HCT116 (cell line): ENCODE measurements at regions not wholly inside any gene's neighbourhood (a gene's known extent, or its start where the extent isn't known, plus 50 kb on each side); places are given as distances from the start of the nearest gene placed in this dataset.

ENCODE experiments used
- ATAC-seq: fragments of 200-7000 bp; cut with Tn5 transposase; 2 replicates; pipeline ENCODE4 v1.9.1; 2020; ENCODE audit warnings: mild to moderate bottlenecking, moderate library complexity
- BruUV-seq: library from RNA; stranded (reverse); fragments of 400-500 nt; replicated peaks from 2 replicates; lab custom pipeline; 2021; lab: Mats Ljungman, UMichigan
- CTCF ChIA-PET: fragments of 300-600 bp; sonication (Branson Sonifier 250); formaldehyde crosslinking; loops from one replicate; lab custom pipeline; 2021; ENCODE audit warnings: antibody characterized with exemption; lab: Charles Lee
- POLR2A ChIA-PET: fragments of 300-600, 350-600 bp; sonication (Branson Sonifier 250); formaldehyde crosslinking; loops from one replicate; lab custom pipeline; 2021; ENCODE audit warnings: antibody characterized with exemption; lab: Charles Lee
- RAD21 ChIA-PET, 2 experiments: fragments of 300-600 bp; sonication (Branson Sonifier 250); formaldehyde crosslinking; loops; one replicate each; lab custom pipeline; 2023; ENCODE audit warnings: low total read pairs in 2 of 2; ENCODE audit not compliant: uncharacterized antibody in 2 of 2, unreplicated experiment in 2 of 2, low non-redundant PET in 1 of 2; lab: Charles Lee
- DNase-seq: peaks from one replicate; pipeline ENCODE4 v3.0.0-alpha.2; 2010; ENCODE audit warnings: low read depth, low spot score
- H2AFZ ChIP-seq: fragments of 200-600 bp; shearing (Covaris generic), sonication (generic); 2 replicates; pipeline ENCODE4 v1.6.1; 2017; ENCODE audit warnings: low read depth, mixed run types, mixed read lengths, antibody characterized with exemption, low read length; ENCODE audit not compliant: poor library complexity, severe bottlenecking
- H3K27ac ChIP-seq: 2 replicates; pipeline ENCODE4 v1.5.1; 2012; ENCODE audit warnings: low read depth, low read length
- H3K27me3 ChIP-seq: fragments of 200-600 bp; sonication (generic); 2 replicates; pipeline ENCODE4 v1.6.1; 2016; ENCODE audit warnings: mixed run types, low read length, mixed read lengths; ENCODE audit not compliant: insufficient read depth
- H3K36me3 ChIP-seq, 2 experiments: fragments of 200-500 bp in 1 of 2; fragments of 200-600 bp in 1 of 2; sonication (Bioruptor generic) in 1 of 2; sonication (generic) in 1 of 2; 2 replicates each; pipeline versions ENCODE4 v1.5.1 to v1.6.1; 2014 to 2016; ENCODE audit warnings: low read length in 2 of 2, inconsistent platforms in 1 of 2, mixed read lengths in 1 of 2, mixed run types in 1 of 2; ENCODE audit not compliant: insufficient read depth in 2 of 2, control insufficient read depth in 1 of 2
- H3K4me1 ChIP-seq, 2 experiments: fragments of 200-600 bp in 1 of 2; sonication (generic) in 1 of 2; 2 replicates each; pipeline versions ENCODE4 v1.5.1 to v1.6.1; 2012 to 2017; ENCODE audit warnings: low read length in 2 of 2, inconsistent platforms in 1 of 2, mild to moderate bottlenecking in 1 of 2, mixed read lengths in 1 of 2, mixed run types in 1 of 2, moderate library complexity in 1 of 2; ENCODE audit not compliant: insufficient read depth in 2 of 2, control insufficient read depth in 1 of 2
- H3K4me2 ChIP-seq: fragments of 200-600 bp; sonication (generic); 2 replicates; pipeline ENCODE4 v1.6.1; 2017; ENCODE audit warnings: mixed run types, low read length, mixed read lengths
- H3K4me3 ChIP-seq, 2 experiments: fragments of 200-600 bp in 1 of 2; sonication (generic) in 1 of 2; replicated peaks in 1 of 2; 2 replicates each; pipeline ENCODE4 v1.5.1; 2011 to 2016; ENCODE audit warnings: low read length in 2 of 2, control low read depth in 1 of 2, low read depth in 1 of 2, mild to moderate bottlenecking in 1 of 2, mixed read lengths in 1 of 2, mixed run types in 1 of 2
- H3K79me2 ChIP-seq: fragments of 200-600 bp; sonication (generic); 2 replicates; pipeline ENCODE4 v1.6.1; 2017; ENCODE audit warnings: mild to moderate bottlenecking, mixed run types, low read length, moderate library complexity, mixed read lengths; ENCODE audit not compliant: insufficient read depth
- H3K9ac ChIP-seq: fragments of 200-600 bp; sonication (generic); 2 replicates; pipeline ENCODE4 v1.6.1; 2016; ENCODE audit warnings: low read length, mixed read lengths
- H3K9me2 ChIP-seq: fragments of 200-600 bp; sonication (generic), shearing (Covaris generic); 2 replicates; pipeline ENCODE4 v1.6.1; 2017; ENCODE audit warnings: mixed run types, mild to moderate bottlenecking, moderate library complexity; ENCODE audit not compliant: insufficient read depth
- H3K9me3 ChIP-seq, 2 experiments: fragments of 200-500 bp in 1 of 2; fragments of 200-600 bp in 1 of 2; sonication (Bioruptor generic) in 1 of 2; sonication (generic) in 1 of 2; 2 replicates each; pipeline ENCODE4 v1.6.1; 2014 to 2017; ENCODE audit warnings: low read length in 2 of 2, mixed read lengths in 2 of 2, inconsistent platforms in 1 of 2, low read depth in 1 of 2, mild to moderate bottlenecking in 1 of 2, mixed run types in 1 of 2, moderate library complexity in 1 of 2; ENCODE audit not compliant: control insufficient read depth in 1 of 2, insufficient read depth in 1 of 2
- H4K20me1 ChIP-seq: fragments of 200-600 bp; sonication (generic), shearing (Covaris generic); 2 replicates; pipeline ENCODE4 v1.6.1; 2017; ENCODE audit warnings: mixed run types, mild to moderate bottlenecking, moderate library complexity; ENCODE audit not compliant: insufficient read depth
- EGR1 ChIP-seq: IDR thresholded peaks from 2 replicates; pipeline ENCODE4 v1.6.1; 2012; ENCODE audit warnings: low read depth
- ELF1 ChIP-seq: IDR thresholded peaks from 2 replicates; pipeline ENCODE4 v1.6.1; 2012; ENCODE audit warnings: low read depth, borderline replicate concordance
- FOSL1 ChIP-seq: IDR thresholded peaks from 2 replicates; pipeline ENCODE4 v1.6.1; 2012; ENCODE audit warnings: low read depth
- JUND ChIP-seq: IDR thresholded peaks from 2 replicates; pipeline ENCODE4 v1.6.1; 2012
- SRF ChIP-seq: IDR thresholded peaks from 2 replicates; pipeline ENCODE4 v1.6.1; 2012; ENCODE audit warnings: low read depth
- YY1 ChIP-seq: IDR thresholded peaks from 2 replicates; pipeline ENCODE4 v1.6.1; 2011; ENCODE audit warnings: low read length, low read depth, moderate library complexity, mild to moderate bottlenecking; ENCODE audit not compliant: insufficient replicate concordance; ENCODE audit errors: extremely low read depth
- intact Hi-C: fragments of 100-400 bp; cut with micrococcal nuclease; formaldehyde crosslinking; loops from 2 replicates; pipeline ENCODE4 v1.10.0; 2022
- TF ChIP-seq, protein P1 (sequence below): IDR thresholded peaks from 2 replicates; pipeline ENCODE4 v1.6.1; 2012
- TF ChIP-seq, protein P2 (sequence below): IDR thresholded peaks from 2 replicates; pipeline ENCODE4 v1.6.1; 2012; ENCODE audit warnings: low read depth

DNA sequence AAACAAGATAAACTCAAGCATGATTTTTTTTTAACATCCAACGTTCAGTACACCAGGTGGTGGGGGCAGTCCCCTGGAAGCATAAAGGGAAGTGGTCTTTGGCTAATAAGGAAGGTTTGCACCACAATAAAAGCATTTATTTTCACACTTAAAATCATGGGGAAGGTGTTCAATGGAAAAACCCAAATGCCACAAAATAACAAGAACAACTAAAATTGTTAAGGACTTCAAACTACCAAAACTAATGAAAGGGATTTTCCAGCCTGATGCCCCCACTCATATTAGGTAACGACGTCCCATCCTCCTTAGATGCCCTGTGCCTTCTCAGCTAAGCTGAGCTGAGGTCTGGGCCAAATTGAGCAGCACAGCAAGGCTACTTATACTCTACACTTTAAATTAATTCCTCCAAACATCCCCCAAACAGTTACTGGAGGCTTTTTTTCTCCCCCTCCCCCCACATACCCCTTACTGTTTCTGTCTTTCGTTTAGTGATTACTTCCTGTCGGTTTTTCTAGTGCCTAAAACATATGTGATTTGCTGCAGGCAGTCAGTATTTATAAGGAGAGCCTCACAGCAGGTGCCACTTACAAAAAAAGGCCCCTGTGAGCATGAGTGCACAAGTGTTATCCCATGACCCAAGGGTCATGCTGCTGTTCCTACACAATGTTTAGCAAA is 259.7 kb upstream of the ZNF608 start:
- TF ChIP-seq, protein P1, sequence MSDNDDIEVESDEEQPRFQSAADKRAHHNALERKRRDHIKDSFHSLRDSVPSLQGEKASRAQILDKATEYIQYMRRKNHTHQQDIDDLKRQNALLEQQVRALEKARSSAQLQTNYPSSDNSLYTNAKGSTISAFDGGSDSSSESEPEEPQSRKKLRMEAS = no peak
- TF ChIP-seq, protein P2, sequence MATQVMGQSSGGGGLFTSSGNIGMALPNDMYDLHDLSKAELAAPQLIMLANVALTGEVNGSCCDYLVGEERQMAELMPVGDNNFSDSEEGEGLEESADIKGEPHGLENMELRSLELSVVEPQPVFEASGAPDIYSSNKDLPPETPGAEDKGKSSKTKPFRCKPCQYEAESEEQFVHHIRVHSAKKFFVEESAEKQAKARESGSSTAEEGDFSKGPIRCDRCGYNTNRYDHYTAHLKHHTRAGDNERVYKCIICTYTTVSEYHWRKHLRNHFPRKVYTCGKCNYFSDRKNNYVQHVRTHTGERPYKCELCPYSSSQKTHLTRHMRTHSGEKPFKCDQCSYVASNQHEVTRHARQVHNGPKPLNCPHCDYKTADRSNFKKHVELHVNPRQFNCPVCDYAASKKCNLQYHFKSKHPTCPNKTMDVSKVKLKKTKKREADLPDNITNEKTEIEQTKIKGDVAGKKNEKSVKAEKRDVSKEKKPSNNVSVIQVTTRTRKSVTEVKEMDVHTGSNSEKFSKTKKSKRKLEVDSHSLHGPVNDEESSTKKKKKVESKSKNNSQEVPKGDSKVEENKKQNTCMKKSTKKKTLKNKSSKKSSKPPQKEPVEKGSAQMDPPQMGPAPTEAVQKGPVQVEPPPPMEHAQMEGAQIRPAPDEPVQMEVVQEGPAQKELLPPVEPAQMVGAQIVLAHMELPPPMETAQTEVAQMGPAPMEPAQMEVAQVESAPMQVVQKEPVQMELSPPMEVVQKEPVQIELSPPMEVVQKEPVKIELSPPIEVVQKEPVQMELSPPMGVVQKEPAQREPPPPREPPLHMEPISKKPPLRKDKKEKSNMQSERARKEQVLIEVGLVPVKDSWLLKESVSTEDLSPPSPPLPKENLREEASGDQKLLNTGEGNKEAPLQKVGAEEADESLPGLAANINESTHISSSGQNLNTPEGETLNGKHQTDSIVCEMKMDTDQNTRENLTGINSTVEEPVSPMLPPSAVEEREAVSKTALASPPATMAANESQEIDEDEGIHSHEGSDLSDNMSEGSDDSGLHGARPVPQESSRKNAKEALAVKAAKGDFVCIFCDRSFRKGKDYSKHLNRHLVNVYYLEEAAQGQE = no peak
- TF ChIP-seq JUND (no peak), SRF (no peak), ELF1 (no peak), FOSL1 (no peak), YY1 (no peak), EGR1 (no peak)
- TF ChIP-seq, all 23 proteins: peak for 0
- DNase-seq = no peak
- no TSS peak for BruUV-seq
- no peak overlapping the region for H3K4me3 ChIP-seq
- H3K9me2 ChIP-seq = no peaks in the 10 kb centered on the region
- no peaks in the 10 kb centered on the region for H3K27me3 ChIP-seq
- no peak for ATAC-seq
- no peaks in the 10 kb centered on the region for H4K20me1 ChIP-seq
- H3K4me2 ChIP-seq = no peak overlapping the region
- H3K36me3 ChIP-seq = no peaks in the 10 kb centered on the region
- POLR2A ChIA-PET = no interaction called here
- CTCF ChIA-PET = no interaction called here
- H3K4me1 ChIP-seq = no peaks in the 10 kb centered on the region
- H3K9me3 ChIP-seq = no peaks in the 10 kb centered on the region
- H2AFZ ChIP-seq = no peak overlapping the region
- H3K9ac ChIP-seq = no peak overlapping the region
- intact Hi-C loops = no loop called here
- H3K79me2 ChIP-seq = no peaks in the 10 kb centered on the region
- H3K27ac ChIP-seq = no peak overlapping the region
- RAD21 ChIA-PET = no interaction called here
